ENCODE measurements at regions not wholly inside any gene's neighbourhood (a gene's known extent, or its start where the extent isn't known, plus 50 kb on each side); places are given as distances from the start of the nearest gene placed in this dataset.

DNA sequence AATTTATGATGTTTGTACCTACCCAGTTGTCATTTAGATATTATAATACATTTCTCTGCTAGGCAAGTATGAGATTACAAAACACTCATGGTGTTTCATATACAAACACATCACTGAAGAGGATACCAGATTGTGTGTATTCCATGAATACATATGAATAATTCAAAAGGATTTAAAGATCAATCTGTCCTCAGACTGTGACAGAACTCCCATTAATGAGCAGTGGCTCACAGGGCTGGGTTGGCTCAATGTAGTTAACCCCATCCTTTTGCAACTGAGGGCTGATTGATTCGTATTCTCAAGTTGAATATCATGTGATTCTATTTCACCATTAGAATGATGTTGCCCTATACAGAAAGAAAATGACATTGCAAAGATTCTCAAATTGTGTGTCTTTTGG is 79.6 kb upstream of the SPANXN2 start:
- DNase-seq, result peak; percentile 61

DNA sequence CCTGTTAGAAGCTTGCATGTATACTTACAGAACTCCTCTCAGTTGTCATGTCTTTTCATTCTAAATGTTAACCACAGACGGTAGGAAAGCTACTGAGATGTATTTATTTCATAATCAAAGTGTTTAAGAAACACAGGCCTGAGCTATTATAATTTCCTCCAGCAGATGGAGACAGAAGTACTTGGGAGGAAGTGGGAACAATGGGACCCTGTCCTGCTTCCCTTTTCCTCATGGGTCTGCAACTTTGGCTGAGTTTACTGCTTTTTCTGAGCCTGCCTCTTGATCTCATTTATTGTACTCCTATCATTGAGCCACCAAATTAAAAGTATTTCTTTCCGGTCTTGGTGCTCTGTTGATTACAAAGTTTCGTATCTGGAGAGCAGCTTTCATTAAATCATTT is 67.7 kb upstream of the SPANXN2 start:
- peak; percentile 0 for DNase-seq

DNA sequence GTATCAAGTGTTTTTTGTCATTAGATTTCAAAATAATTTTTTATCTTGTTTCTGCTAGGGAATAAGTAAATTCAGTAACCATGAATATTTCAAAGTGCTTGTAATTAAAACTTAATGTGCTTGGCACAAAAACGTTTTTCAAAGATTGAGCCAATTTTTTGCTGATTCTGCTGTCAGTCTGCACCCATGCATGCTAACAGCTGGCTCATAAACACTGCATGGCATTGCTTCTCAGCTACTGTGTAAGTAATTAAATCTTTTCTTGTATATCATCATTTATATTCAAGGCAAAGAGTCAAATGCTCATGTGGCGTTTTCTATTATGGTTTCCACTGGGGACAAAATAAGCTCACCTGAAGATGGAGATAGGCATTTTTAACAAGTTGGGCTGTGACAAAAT is 66.8 kb upstream of the SPANXN2 start:
- no peak for DNase-seq

DNA sequence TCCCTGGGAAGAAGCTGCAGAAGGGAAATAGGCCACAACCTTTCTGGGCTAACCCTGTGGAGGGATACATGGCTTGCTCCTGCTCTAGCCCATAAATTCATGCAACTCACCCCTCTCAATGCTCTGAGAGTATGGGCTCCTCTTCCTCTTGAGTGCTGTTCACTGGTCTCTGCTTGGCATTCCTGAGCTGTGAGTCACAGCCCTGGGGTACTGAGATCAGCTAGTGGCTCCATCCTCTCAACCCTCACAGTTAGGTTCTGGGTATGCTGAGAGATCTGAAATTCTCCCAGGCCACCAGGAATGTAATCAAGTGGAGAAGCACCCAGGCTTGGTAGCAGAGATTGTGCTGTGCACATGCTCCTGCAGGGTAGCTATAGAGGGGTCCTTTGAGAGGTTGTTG is 60.6 kb upstream of the SPANXN2 start:
- DNase-seq, result no peak

Measured in NCI-H524 treated with DMSO at 0.1 percent for 48 hours (cell line).